GM12878 (cell line): ENCODE measurements at regions not wholly inside any gene's neighbourhood (a gene's known extent, or its start where the extent isn't known, plus 50 kb on each side); places are given as distances from the start of the nearest gene placed in this dataset.

Experiments used
- ATAC-seq: fragments of 200-7000 bp; cut with Tn5 transposase; 3 replicates; pipeline ENCODE4 v1.9.1; 2020; ENCODE audit warnings: mild to moderate bottlenecking, moderate library complexity
- BruUV-seq: library from RNA; stranded (reverse); fragments of 400-500 nt; replicated peaks from 2 replicates; lab custom pipeline; 2021; lab: Mats Ljungman, UMichigan
- CTCF ChIA-PET: fragments of 300-600 bp; sonication (Branson Sonifier 250); formaldehyde crosslinking; extraction: SDS; loops from one replicate; lab custom pipeline; 2021; ENCODE audit warnings: inconsistent platforms; lab: Yijun Ruan, JAX
- POLR2A ChIA-PET: fragments of 350-600 bp; formaldehyde crosslinking; extraction: SDS; loops from one replicate; lab custom pipeline; 2021; ENCODE audit warnings: inconsistent platforms; lab: Charles Lee
- RAD21 ChIA-PET: fragments of 300-600 bp; sonication (Branson Sonifier 250); formaldehyde crosslinking; loops from one replicate; lab custom pipeline; 2023; ENCODE audit warnings: antibody characterized with exemption; ENCODE audit not compliant: unreplicated experiment; lab: Charles Lee
- SMC1A ChIA-PET: fragments of 300-600 bp; sonication (Branson Sonifier 250); formaldehyde crosslinking; loops from one replicate; lab custom pipeline; 2023; ENCODE audit not compliant: unreplicated experiment, uncharacterized antibody; lab: Charles Lee
- DNase-seq: peaks from one replicate; pipeline ENCODE4 v3.0.0-alpha.2; 2011; ENCODE audit warnings: low read depth, low spot score
- FAIRE-seq: peaks from 3 replicates; lab custom pipeline; 2011; peaks lifted over from hg19 to GRCh38; lab: Jason Lieb, UNC
- H2AFZ ChIP-seq: 2 replicates; pipeline ENCODE4 v1.6.0; 2011; ENCODE audit warnings: low read depth, low read length, control low read depth; ENCODE audit not compliant: control insufficient read depth
- H3K27ac ChIP-seq: 2 replicates; pipeline ENCODE4 v1.5.1; 2011; ENCODE audit warnings: control low read depth; ENCODE audit not compliant: control insufficient read depth, insufficient read depth
- H3K27me3 ChIP-seq, 2 experiments: replicated peaks in 1 of 2; 2 replicates each; pipeline versions ENCODE4 v1.6.0 to v1.6.1; 2011; ENCODE audit warnings: low read length in 1 of 2; ENCODE audit not compliant: control insufficient read depth in 2 of 2, insufficient read depth in 2 of 2
- H3K36me3 ChIP-seq, 2 experiments: 2 replicates each; pipeline ENCODE4 v1.5.1; 2011; ENCODE audit warnings: low read length in 1 of 2; ENCODE audit not compliant: control insufficient read depth in 2 of 2, insufficient read depth in 2 of 2
- H3K4me1 ChIP-seq: 2 replicates; pipeline ENCODE4 v1.6.1; 2011; ENCODE audit warnings: mild to moderate bottlenecking, low read length, moderate library complexity, mixed read lengths; ENCODE audit not compliant: control insufficient read depth, insufficient read depth
- H3K4me2 ChIP-seq: 2 replicates; pipeline ENCODE4 v1.6.0; 2011; ENCODE audit warnings: control low read depth; ENCODE audit not compliant: control insufficient read depth, insufficient read depth
- H3K4me3 ChIP-seq: fragments of 200-600 bp; sonication (generic); 2 replicates; pipeline ENCODE4 v1.5.1; 2016
- H3K79me2 ChIP-seq: 2 replicates; pipeline ENCODE4 v1.6.0; 2011; ENCODE audit warnings: low read length; ENCODE audit not compliant: control insufficient read depth, insufficient read depth
- H3K9ac ChIP-seq: 2 replicates; pipeline ENCODE4 v1.8.0; 2011; ENCODE audit warnings: low read length, control low read depth, mixed read lengths; ENCODE audit not compliant: control insufficient read depth, insufficient read depth
- H3K9me3 ChIP-seq: replicated peaks from 3 replicates; pipeline ENCODE4 v1.5.1; 2011; ENCODE audit warnings: mild to moderate bottlenecking, low read length; ENCODE audit not compliant: control insufficient read depth, insufficient read depth
- H4K20me1 ChIP-seq: 2 replicates; pipeline ENCODE4 v1.6.0; 2011; ENCODE audit not compliant: control insufficient read depth, insufficient read depth
- ASH2L ChIP-seq: fragments of 300-600, 200-600 bp; sonication (generic); IDR thresholded peaks from 2 replicates; pipeline ENCODE4 v1.6.1; 2017; ENCODE audit warnings: low read depth, mild to moderate bottlenecking, borderline replicate concordance
- DPF2 ChIP-seq: fragments of 450-650 bp; IDR thresholded peaks from 2 replicates; pipeline ENCODE4 v1.6.1; 2017; ENCODE audit warnings: mild to moderate bottlenecking
- ESRRA ChIP-seq: IDR thresholded peaks from 2 replicates; pipeline ENCODE4 v1.6.1; 2012; ENCODE audit warnings: mild to moderate bottlenecking, low read length, improper control_type of control experiment
- FOXK2 ChIP-seq: fragments of 450-650 bp; IDR thresholded peaks from 2 replicates; pipeline ENCODE4 v1.6.1; 2017; ENCODE audit warnings: mild to moderate bottlenecking, moderate library complexity
- KLF5 ChIP-seq: fragments of 450-650 bp; IDR thresholded peaks from 2 replicates; pipeline ENCODE4 v1.6.1; 2014; ENCODE audit warnings: mild to moderate bottlenecking; ENCODE audit not compliant: partially characterized antibody
- MEF2A ChIP-seq: IDR thresholded peaks from 2 replicates; pipeline ENCODE4 v1.6.1; 2011; ENCODE audit warnings: low read depth, mild to moderate bottlenecking, low read length, moderate library complexity; ENCODE audit not compliant: insufficient read depth
- MXI1 ChIP-seq: fragments of 150-350 bp; IDR thresholded peaks from 2 replicates; pipeline ENCODE4 v1.6.1; 2011; ENCODE audit warnings: low read depth, mild to moderate bottlenecking, inconsistent platforms, low read length, improper control_type of control experiment
- NR2C2 ChIP-seq: IDR thresholded peaks from 2 replicates; pipeline ENCODE4 v1.6.1; 2011; ENCODE audit warnings: borderline replicate concordance, low read depth; ENCODE audit not compliant: control insufficient read depth, insufficient read length
- POU2F2 ChIP-seq: IDR thresholded peaks from 3 replicates; pipeline ENCODE4 v1.6.1; 2011; ENCODE audit warnings: low read depth, mild to moderate bottlenecking, low read length, borderline replicate concordance
- SMAD5 ChIP-seq: IDR thresholded peaks from 2 replicates; pipeline ENCODE4 v1.6.1; 2016; ENCODE audit warnings: antibody characterized with exemption, low read depth
- SRF ChIP-seq, 2 experiments: IDR thresholded peaks; 2 replicates each; pipeline ENCODE4 v1.6.1; 2011; ENCODE audit warnings: low read depth in 2 of 2, low read length in 2 of 2, mild to moderate bottlenecking in 1 of 2, moderate library complexity in 1 of 2
- WGBS: methylation state at CpG from one replicate; pipeline ENCODE4 v1.1.6; 2016; ENCODE audit warnings: low lambda C conversion rate; ENCODE audit not compliant: insufficient replicate concordance, insufficient coverage; ENCODE audit errors: missing lambda C conversion rate; 5-methylcytosine and 5-hydroxymethylcytosine counted together
- in situ Hi-C: fragments of 300-500 bp; cut with MboI; formaldehyde crosslinking; loops from 9 replicates; pipeline ENCODE4 v1.14.3; 2018; ENCODE audit warnings: mixed read lengths
- intact Hi-C: fragments of 100-400 bp; cut with micrococcal nuclease; formaldehyde crosslinking; loops from one replicate; pipeline ENCODE4 v1.14.2; 2022; ENCODE audit not compliant: unreplicated experiment

GRCh38 chr3:106820726-106821362 lies 556.4 kb upstream of the CCDC54 start (continued):
- no peak for TF ChIP-seq NR2C2
- no peak for TF ChIP-seq SMAD5
- no peak for TF ChIP-seq KLF5
- TF ChIP-seq ESRRA, result no peak
- no peak for TF ChIP-seq MXI1
- no peak for TF ChIP-seq POU2F2
- TF ChIP-seq SRF (IDR thresholded peaks at IDR 0.05; ENCODE audit: low read depth in 2 of 2, low read length in 2 of 2), result no peak
- no peak for TF ChIP-seq MEF2A
- no peak for TF ChIP-seq DPF2
- TF ChIP-seq, all 136 proteins: peak for 0

- WGBS, result 19% methylated on average over 7 of the region's 7 CpGs
- no peaks in the 10 kb centered on the region for H3K27me3 ChIP-seq
- RAD21 ChIA-PET, result no interaction called here
- intact Hi-C loops, result no loop called here
- BruUV-seq, result no TSS peak
- H3K27ac ChIP-seq, result no peak overlapping the region
- in situ Hi-C loops, result no loop called here
- ATAC-seq (no peak), DNase-seq (no peak), FAIRE-seq (no peak)
- H3K36me3 ChIP-seq, result no peaks in the 10 kb centered on the region
- no peaks in the 10 kb centered on the region for H3K79me2 ChIP-seq
- no peak overlapping the region for H3K4me2 ChIP-seq
- SMC1A ChIA-PET, result no interaction called here
- H3K9me3 ChIP-seq, result no peaks in the 10 kb centered on the region
- no peaks in the 10 kb centered on the region for H3K4me1 ChIP-seq
- POLR2A ChIA-PET, result no interaction called here
- H2AFZ ChIP-seq, result no peak overlapping the region
- no peak overlapping the region for H3K4me3 ChIP-seq
- H3K9ac ChIP-seq, result no peak overlapping the region
- H4K20me1 ChIP-seq, result no peaks in the 10 kb centered on the region
- CTCF ChIA-PET, result interaction anchor here (0.6 kb wide), 1 partner anchor 401 kb away, joined by 3 read pairs; no protein-coding TSS in a partner anchor
- TF ChIP-seq ASH2L (no peak), FOXK2 (no peak)
These were observed 555.4 kb upstream of the CCDC54 start for GRCh38 chr3:106821801-106822200.
